HepG2 (cell line): ENCODE measurements at regions not wholly inside any gene's neighbourhood (a gene's known extent, or its start where the extent isn't known, plus 50 kb on each side); places are given as distances from the start of the nearest gene placed in this dataset.

Source experiments
- ATAC-seq: fragments of 200-7000 bp; cut with Tn5 transposase; 3 replicates; pipeline ENCODE4 v1.9.1; 2020; ENCODE audit warnings: mild to moderate bottlenecking, moderate library complexity
- BruUV-seq: library from RNA; stranded (reverse); fragments of 400-500 nt; replicated peaks from 2 replicates; lab custom pipeline; 2021; lab: Mats Ljungman, UMichigan
- CTCF ChIA-PET: fragments of 300-600 bp; formaldehyde crosslinking; extraction: SDS; loops from one replicate; lab custom pipeline; 2021; ENCODE audit warnings: low total read pairs, inconsistent platforms, low intra/inter-chr PET ratio; lab: Yijun Ruan, JAX
- POLR2A ChIA-PET: fragments of 350-600 bp; sonication (Branson Sonifier 250); formaldehyde crosslinking; loops from one replicate; lab custom pipeline; 2020; ENCODE audit warnings: antibody characterized with exemption, inconsistent platforms; lab: Yijun Ruan, JAX
- DNase-seq: peaks from one replicate; pipeline ENCODE4 v3.0.0-alpha.2; 2015; ENCODE audit warnings: low spot score
- FAIRE-seq: peaks from 3 replicates; lab custom pipeline; 2011; peaks lifted over from hg19 to GRCh38; lab: Jason Lieb, UNC
- H2AFZ ChIP-seq: one replicate; pipeline ENCODE4 v1.6.1; 2011; ENCODE audit warnings: low read length, inconsistent platforms
- H3K27ac ChIP-seq: fragments of 300-600 bp; 3 replicates; pipeline ENCODE4 v1.8.0; 2011; ENCODE audit warnings: mixed run types, mild to moderate bottlenecking, mixed read lengths, low read length, inconsistent platforms; ENCODE audit not compliant: insufficient read depth; ENCODE audit errors: extremely low read length
- H3K27me3 ChIP-seq, 2 experiments: fragments of 200-600 bp in 1 of 2; 2 replicates in 1 of 2; 3 replicates in 1 of 2; pipeline versions ENCODE4 v1.6.0 to v1.8.0; 2011; ENCODE audit warnings: low read length in 2 of 2, mild to moderate bottlenecking in 2 of 2, moderate library complexity in 2 of 2, inconsistent platforms in 1 of 2; ENCODE audit not compliant: insufficient read depth in 2 of 2, control insufficient read depth in 1 of 2
- H3K36me3 ChIP-seq, 2 experiments: fragments of 200-600 bp in 1 of 2; replicated peaks in 1 of 2; 2 replicates in 1 of 2; 3 replicates in 1 of 2; pipeline versions ENCODE4 v1.5.1 to v1.8.0; 2011; ENCODE audit warnings: low read length in 2 of 2, inconsistent platforms in 1 of 2; ENCODE audit not compliant: insufficient read depth in 2 of 2, control insufficient read depth in 1 of 2
- H3K4me1 ChIP-seq: 2 replicates; pipeline ENCODE4 v1.5.1; 2012; ENCODE audit warnings: low read length, inconsistent platforms; ENCODE audit not compliant: insufficient read depth
- H3K4me2 ChIP-seq: 2 replicates; pipeline ENCODE4 v1.6.0; 2011; ENCODE audit warnings: low read depth, low read length, inconsistent platforms
- H3K4me3 ChIP-seq, 3 experiments: fragments of 200-600 bp in 1 of 3; sonication (generic), shearing (Covaris generic) in 1 of 3; replicated peaks in 1 of 3; 2 replicates each; pipeline ENCODE4 v1.5.1; 2011 to 2016; ENCODE audit warnings: low read length in 3 of 3, inconsistent platforms in 2 of 3, low read depth in 2 of 3, mild to moderate bottlenecking in 2 of 3, control low read depth in 1 of 3, mixed read lengths in 1 of 3; ENCODE audit not compliant: insufficient read depth in 1 of 3
- H3K79me2 ChIP-seq: one replicate; pipeline ENCODE4 v1.6.1; 2011; ENCODE audit warnings: low read length, inconsistent platforms; ENCODE audit not compliant: insufficient read depth
- H3K9ac ChIP-seq: 2 replicates; pipeline ENCODE4 v1.6.0; 2011; ENCODE audit warnings: mild to moderate bottlenecking, low read depth, low read length, inconsistent platforms; ENCODE audit not compliant: insufficient read depth
- H3K9me3 ChIP-seq: 2 replicates; pipeline ENCODE4 v1.5.1; 2012; ENCODE audit warnings: mild to moderate bottlenecking, low read length
- H4K20me1 ChIP-seq: 2 replicates; pipeline ENCODE4 v1.6.0; 2011; ENCODE audit warnings: inconsistent platforms, mild to moderate bottlenecking, low read length, moderate library complexity; ENCODE audit not compliant: insufficient read depth
- ETV5 ChIP-seq: IDR thresholded peaks from 2 replicates; pipeline ENCODE4 v1.6.1; 2018; ENCODE audit warnings: missing biosample characterization, missing genetic modification reagents, inconsistent platforms, borderline replicate concordance
- GATAD1 ChIP-seq: IDR thresholded peaks from 2 replicates; pipeline ENCODE4 v1.6.1; 2016; ENCODE audit warnings: missing genetic modification reagents, missing compliant biosample characterization
- HNF4G ChIP-seq, 2 experiments: sonication (generic) in 1 of 2; formaldehyde crosslinking in 1 of 2; IDR thresholded peaks; 2 replicates each; pipeline versions ENCODE4 v1.4.0 to v1.6.1; 2011 to 2020; ENCODE audit warnings: borderline replicate concordance in 2 of 2, low read depth in 2 of 2, mild to moderate bottlenecking in 2 of 2, low read length in 1 of 2, missing genetic modification reagents in 1 of 2, moderate library complexity in 1 of 2
- NCOA2 ChIP-seq: sonication (generic); formaldehyde crosslinking; IDR thresholded peaks from 2 replicates; pipeline ENCODE4 v1.8.0; 2022; ENCODE audit warnings: inconsistent platforms
- ONECUT2 ChIP-seq: sonication (generic); formaldehyde crosslinking; IDR thresholded peaks from 2 replicates; pipeline ENCODE4 v1.4.0; 2020; ENCODE audit warnings: missing genetic modification reagents
- RORA ChIP-seq: sonication (generic); formaldehyde crosslinking; IDR thresholded peaks from 2 replicates; pipeline ENCODE4 v1.5.0; 2020; ENCODE audit warnings: mild to moderate bottlenecking, missing genetic modification reagents, moderate library complexity
- SNAPC2 ChIP-seq: sonication (generic); formaldehyde crosslinking; IDR thresholded peaks from 2 replicates; pipeline ENCODE4 v1.8.1; 2022; ENCODE audit warnings: mild to moderate bottlenecking, missing genetic modification reagents
- SOX6 ChIP-seq, 2 experiments: fragments of 450-650 bp in 1 of 2; sonication (generic) in 1 of 2; formaldehyde crosslinking in 1 of 2; IDR thresholded peaks; 2 replicates each; pipeline versions ENCODE4 v1.4.0 to v1.6.1; 2017 to 2020; ENCODE audit warnings: antibody characterized with exemption in 1 of 2, mild to moderate bottlenecking in 1 of 2, missing genetic modification reagents in 1 of 2
- ZNF644 ChIP-seq: IDR thresholded peaks from 2 replicates; pipeline ENCODE4 v1.6.1; 2016; ENCODE audit warnings: low read depth
- ZNF772 ChIP-seq: sonication (generic); formaldehyde crosslinking; IDR thresholded peaks from 2 replicates; pipeline ENCODE4 v1.5.0; 2020; ENCODE audit warnings: mild to moderate bottlenecking, missing genetic modification reagents
- ZNF878 ChIP-seq: sonication (generic); formaldehyde crosslinking; IDR thresholded peaks from 2 replicates; pipeline ENCODE4 v1.8.1; 2023; ENCODE audit warnings: mild to moderate bottlenecking, missing genetic modification reagents, moderate library complexity
- WGBS: methylation state at CpG from one replicate; pipeline ENCODE4 v1.1.6; 2017; ENCODE audit warnings: low lambda C conversion rate; 5-methylcytosine and 5-hydroxymethylcytosine counted together
- in situ Hi-C: cut with HindIII; loops from 2 replicates; pipeline ENCODE4 v1.10.0; 2017; ENCODE audit warnings: low pct_unique_long_range_greater_than_20kb; ENCODE audit not compliant: extremely low pct_ligation_motif_present
- intact Hi-C: fragments of 100-400 bp; cut with micrococcal nuclease; formaldehyde crosslinking; loops from one replicate; pipeline ENCODE4 v1.10.0; 2022; ENCODE audit not compliant: unreplicated experiment
- TF ChIP-seq, protein P1 (sequence below), 2 experiments: IDR thresholded peaks; 2 replicates each; pipeline ENCODE4 v1.6.1; 2011 to 2012; ENCODE audit warnings: low read length in 2 of 2, borderline replicate concordance in 1 of 2, low read depth in 1 of 2, mild to moderate bottlenecking in 1 of 2, moderate library complexity in 1 of 2
- TF ChIP-seq, protein P2 (sequence below): sonication (generic); formaldehyde crosslinking; IDR thresholded peaks from 2 replicates; pipeline ENCODE4 v1.4.0; 2020; ENCODE audit warnings: missing genetic modification reagents
- TF ChIP-seq, protein P3 (sequence below): sonication (generic); formaldehyde crosslinking; IDR thresholded peaks from 2 replicates; pipeline ENCODE4 v1.4.0; 2020; ENCODE audit warnings: missing genetic modification reagents

DNA sequence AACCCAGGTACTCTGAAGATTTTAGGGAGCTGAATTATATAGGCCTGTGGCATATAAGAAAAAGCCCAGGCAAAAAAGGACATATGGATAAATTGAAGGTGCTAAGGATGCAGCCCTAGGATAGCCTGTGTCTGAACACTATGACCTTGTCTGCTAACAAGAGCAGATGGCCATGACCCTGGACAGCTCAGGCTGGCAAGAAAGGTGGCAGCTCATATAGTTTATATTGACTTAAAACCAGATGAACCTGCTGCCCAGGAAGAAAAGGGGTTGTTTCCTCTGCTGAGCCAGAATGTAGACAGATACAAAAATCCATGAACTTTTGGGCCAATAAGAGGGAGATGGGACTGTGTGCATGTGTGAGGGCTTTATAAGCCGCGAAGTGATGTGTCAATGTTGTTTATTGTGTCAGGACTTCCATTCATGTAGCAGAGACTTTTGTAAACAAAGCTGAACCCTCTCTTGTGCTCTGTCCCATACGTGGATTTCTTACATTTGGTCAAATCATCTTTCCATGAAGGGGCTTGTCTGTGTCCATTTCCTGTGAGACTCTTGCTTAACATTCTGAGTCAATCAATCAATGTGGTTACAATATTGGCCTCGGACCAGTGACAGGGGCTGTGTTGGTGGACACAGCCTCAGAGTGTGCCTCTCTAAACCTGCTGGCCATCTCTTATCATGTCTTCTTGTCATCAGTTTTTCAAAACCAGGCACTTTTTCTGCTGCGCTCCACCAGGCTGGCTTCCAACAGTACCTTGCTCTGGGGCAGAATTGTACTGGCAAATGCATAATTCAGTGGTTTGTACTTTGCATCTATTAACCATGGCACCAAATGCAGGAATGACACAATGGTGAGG, 321.2 kb downstream of the WDR72 start:
- Histone ChIP-seq H2AFZ (peak overlapping the region; percentile 31), H3K9me3 (no peaks in the 10 kb centered on the region), H3K4me1 (peaks cover 68% of the 10 kb centered on the region), H3K4me2 (no peak overlapping the region), H4K20me1 (no peaks in the 10 kb centered on the region), H3K27ac (peak overlapping the region; percentile 12), H3K9ac (no peak overlapping the region), H3K4me3 (no peak overlapping the region), H3K27me3 (no peaks in the 10 kb centered on the region), H3K79me2 (no peaks in the 10 kb centered on the region), H3K36me3 (no peaks in the 10 kb centered on the region)
- ChIA-PET CTCF (no interaction called here), POLR2A (interaction anchor here (0.7 to 4.6 kb wide), 3 partner anchors 16 to 24 kb away, joined by 3 to 33 read pairs (median 3); no protein-coding TSS in a partner anchor)
- in situ Hi-C loops: no loop called here
- intact Hi-C loops: no loop called here
- ATAC-seq (peak; percentile 52), FAIRE-seq (no peak), DNase-seq (peak; percentile 37)
- 59% methylated on average over 5 of the region's 5 CpGs for WGBS
- BruUV-seq: no TSS peak
- TF ChIP-seq SOX6 (IDR thresholded peaks at IDR 0.05) (no peak), SOX6 (CRISPR knock-in tag; IDR thresholded peaks at IDR 0.05) (peak; percentile 66), ZNF878 (CRISPR knock-in tag) (0 out of 2 replicates have a peak, but pooled peaks have one; percentile 9), NCOA2 (CRISPR knock-in tag) (no peak), SNAPC2 (CRISPR knock-in tag) (no peak), HNF4G (IDR thresholded peaks at IDR 0.05; ENCODE audit: borderline replicate concordance, low read depth, low read length) (no peak), HNF4G (CRISPR knock-in tag; IDR thresholded peaks at IDR 0.05; ENCODE audit: borderline replicate concordance, low read depth) (no peak), RORA (CRISPR knock-in tag) (no peak), ETV5 (CRISPR knock-in tag) (peak; percentile 34; the same call in 1 of the 2 replicates), ZNF644 (no peak), ZNF772 (CRISPR knock-in tag) (peak; percentile 44; the same call in 1 of the 2 replicates), GATAD1 (no peak), ONECUT2 (peak; percentile 47; the same call in 1 of the 2 replicates)
- TF ChIP-seq, protein P1, sequence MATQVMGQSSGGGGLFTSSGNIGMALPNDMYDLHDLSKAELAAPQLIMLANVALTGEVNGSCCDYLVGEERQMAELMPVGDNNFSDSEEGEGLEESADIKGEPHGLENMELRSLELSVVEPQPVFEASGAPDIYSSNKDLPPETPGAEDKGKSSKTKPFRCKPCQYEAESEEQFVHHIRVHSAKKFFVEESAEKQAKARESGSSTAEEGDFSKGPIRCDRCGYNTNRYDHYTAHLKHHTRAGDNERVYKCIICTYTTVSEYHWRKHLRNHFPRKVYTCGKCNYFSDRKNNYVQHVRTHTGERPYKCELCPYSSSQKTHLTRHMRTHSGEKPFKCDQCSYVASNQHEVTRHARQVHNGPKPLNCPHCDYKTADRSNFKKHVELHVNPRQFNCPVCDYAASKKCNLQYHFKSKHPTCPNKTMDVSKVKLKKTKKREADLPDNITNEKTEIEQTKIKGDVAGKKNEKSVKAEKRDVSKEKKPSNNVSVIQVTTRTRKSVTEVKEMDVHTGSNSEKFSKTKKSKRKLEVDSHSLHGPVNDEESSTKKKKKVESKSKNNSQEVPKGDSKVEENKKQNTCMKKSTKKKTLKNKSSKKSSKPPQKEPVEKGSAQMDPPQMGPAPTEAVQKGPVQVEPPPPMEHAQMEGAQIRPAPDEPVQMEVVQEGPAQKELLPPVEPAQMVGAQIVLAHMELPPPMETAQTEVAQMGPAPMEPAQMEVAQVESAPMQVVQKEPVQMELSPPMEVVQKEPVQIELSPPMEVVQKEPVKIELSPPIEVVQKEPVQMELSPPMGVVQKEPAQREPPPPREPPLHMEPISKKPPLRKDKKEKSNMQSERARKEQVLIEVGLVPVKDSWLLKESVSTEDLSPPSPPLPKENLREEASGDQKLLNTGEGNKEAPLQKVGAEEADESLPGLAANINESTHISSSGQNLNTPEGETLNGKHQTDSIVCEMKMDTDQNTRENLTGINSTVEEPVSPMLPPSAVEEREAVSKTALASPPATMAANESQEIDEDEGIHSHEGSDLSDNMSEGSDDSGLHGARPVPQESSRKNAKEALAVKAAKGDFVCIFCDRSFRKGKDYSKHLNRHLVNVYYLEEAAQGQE (IDR thresholded peaks at IDR 0.05; ENCODE audit: borderline replicate concordance in 1 of 2, low read depth in 1 of 2, low read length in 2 of 2): 0 out of 4 replicates have a peak, but pooled peaks of 1 of the 2 experiments have one; percentile 13
- TF ChIP-seq, protein P2, sequence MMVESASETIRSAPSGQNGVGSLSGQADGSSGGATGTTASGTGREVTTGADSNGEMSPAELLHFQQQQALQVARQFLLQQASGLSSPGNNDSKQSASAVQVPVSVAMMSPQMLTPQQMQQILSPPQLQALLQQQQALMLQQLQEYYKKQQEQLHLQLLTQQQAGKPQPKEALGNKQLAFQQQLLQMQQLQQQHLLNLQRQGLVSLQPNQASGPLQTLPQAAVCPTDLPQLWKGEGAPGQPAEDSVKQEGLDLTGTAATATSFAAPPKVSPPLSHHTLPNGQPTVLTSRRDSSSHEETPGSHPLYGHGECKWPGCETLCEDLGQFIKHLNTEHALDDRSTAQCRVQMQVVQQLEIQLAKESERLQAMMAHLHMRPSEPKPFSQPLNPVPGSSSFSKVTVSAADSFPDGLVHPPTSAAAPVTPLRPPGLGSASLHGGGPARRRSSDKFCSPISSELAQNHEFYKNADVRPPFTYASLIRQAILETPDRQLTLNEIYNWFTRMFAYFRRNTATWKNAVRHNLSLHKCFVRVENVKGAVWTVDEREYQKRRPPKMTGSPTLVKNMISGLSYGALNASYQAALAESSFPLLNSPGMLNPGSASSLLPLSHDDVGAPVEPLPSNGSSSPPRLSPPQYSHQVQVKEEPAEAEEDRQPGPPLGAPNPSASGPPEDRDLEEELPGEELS (CRISPR knock-in tag): peak; percentile 31; the same call in 1 of the 2 replicates
- TF ChIP-seq, protein P3, sequence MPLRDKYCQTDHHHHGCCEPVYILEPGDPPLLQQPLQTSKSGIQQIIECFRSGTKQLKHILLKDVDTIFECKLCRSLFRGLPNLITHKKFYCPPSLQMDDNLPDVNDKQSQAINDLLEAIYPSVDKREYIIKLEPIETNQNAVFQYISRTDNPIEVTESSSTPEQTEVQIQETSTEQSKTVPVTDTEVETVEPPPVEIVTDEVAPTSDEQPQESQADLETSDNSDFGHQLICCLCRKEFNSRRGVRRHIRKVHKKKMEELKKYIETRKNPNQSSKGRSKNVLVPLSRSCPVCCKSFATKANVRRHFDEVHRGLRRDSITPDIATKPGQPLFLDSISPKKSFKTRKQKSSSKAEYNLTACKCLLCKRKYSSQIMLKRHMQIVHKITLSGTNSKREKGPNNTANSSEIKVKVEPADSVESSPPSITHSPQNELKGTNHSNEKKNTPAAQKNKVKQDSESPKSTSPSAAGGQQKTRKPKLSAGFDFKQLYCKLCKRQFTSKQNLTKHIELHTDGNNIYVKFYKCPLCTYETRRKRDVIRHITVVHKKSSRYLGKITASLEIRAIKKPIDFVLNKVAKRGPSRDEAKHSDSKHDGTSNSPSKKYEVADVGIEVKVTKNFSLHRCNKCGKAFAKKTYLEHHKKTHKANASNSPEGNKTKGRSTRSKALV (CRISPR knock-in tag): no peak
